H1 (cell line): ENCODE measurements at regions not wholly inside any gene's neighbourhood (a gene's known extent, or its start where the extent isn't known, plus 50 kb on each side); places are given as distances from the start of the nearest gene placed in this dataset.

Experiments used
- POLR2A ChIP-seq, 2 experiments: IDR thresholded peaks; 1 replicate in 1 of 2; 2 replicates in 1 of 2; pipeline ENCODE4 v1.6.1; 2011; ENCODE audit warnings: low read depth in 2 of 2, low read length in 2 of 2, mild to moderate bottlenecking in 2 of 2; ENCODE audit errors: control extremely low read depth in 1 of 2
- POLR2AphosphoS5 ChIP-seq: IDR thresholded peaks from 2 replicates; pipeline ENCODE4 v1.6.1; 2011; ENCODE audit warnings: low read depth, low read length
- TAF1 ChIP-seq: IDR thresholded peaks from 2 replicates; pipeline ENCODE4 v1.6.1; 2011; ENCODE audit warnings: mild to moderate bottlenecking, low read depth, low read length
- TF ChIP-seq, protein P1 (sequence below), 3 experiments: IDR thresholded peaks; 1 replicate in 2 of 3; 2 replicates in 1 of 3; pipeline versions ENCODE4 v1.5.1 to v1.6.1; 2011; ENCODE audit warnings: low read length in 3 of 3, mild to moderate bottlenecking in 3 of 3, inconsistent platforms in 2 of 3, low read depth in 1 of 3, moderate library complexity in 1 of 3; ENCODE audit not compliant: insufficient read depth in 1 of 3; ENCODE audit errors: control extremely low read depth in 1 of 3

- TF ChIP-seq, protein P1, sequence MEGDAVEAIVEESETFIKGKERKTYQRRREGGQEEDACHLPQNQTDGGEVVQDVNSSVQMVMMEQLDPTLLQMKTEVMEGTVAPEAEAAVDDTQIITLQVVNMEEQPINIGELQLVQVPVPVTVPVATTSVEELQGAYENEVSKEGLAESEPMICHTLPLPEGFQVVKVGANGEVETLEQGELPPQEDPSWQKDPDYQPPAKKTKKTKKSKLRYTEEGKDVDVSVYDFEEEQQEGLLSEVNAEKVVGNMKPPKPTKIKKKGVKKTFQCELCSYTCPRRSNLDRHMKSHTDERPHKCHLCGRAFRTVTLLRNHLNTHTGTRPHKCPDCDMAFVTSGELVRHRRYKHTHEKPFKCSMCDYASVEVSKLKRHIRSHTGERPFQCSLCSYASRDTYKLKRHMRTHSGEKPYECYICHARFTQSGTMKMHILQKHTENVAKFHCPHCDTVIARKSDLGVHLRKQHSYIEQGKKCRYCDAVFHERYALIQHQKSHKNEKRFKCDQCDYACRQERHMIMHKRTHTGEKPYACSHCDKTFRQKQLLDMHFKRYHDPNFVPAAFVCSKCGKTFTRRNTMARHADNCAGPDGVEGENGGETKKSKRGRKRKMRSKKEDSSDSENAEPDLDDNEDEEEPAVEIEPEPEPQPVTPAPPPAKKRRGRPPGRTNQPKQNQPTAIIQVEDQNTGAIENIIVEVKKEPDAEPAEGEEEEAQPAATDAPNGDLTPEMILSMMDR (IDR thresholded peaks at IDR 0.05; ENCODE audit: control extremely low read depth in 1 of 3, insufficient read depth in 1 of 3, low read depth in 1 of 3, low read length in 3 of 3), result no peak
- TF ChIP-seq POLR2A (IDR thresholded peaks at IDR 0.05; ENCODE audit: control extremely low read depth in 1 of 2, low read depth in 2 of 2, low read length in 2 of 2) (no peak), POLR2AphosphoS5 (no peak), TAF1 (no peak)
Measured at GRCh38 chr5:112668016-112668415, 69.7 kb upstream of the APC start.
